ENCODE measurements at regions not wholly inside any gene's neighbourhood (a gene's known extent, or its start where the extent isn't known, plus 50 kb on each side); places are given as distances from the start of the nearest gene placed in this dataset.
A peak's percentile ranks its signal among the peaks of the same experiment; 100 is the strongest.
"Not testable (repeated sequence)": the region's sequence is repeated elsewhere in the genome, so short reads cannot be mapped to it uniquely, and the experiment has no call there.

- peak; percentile 82 for DNase-seq (ENCODE audit: low read depth)
Measured at GRCh38 chr15:77944002-77944867, 133.3 kb downstream of the TBC1D2B start.

- no peak for DNase-seq (ENCODE audit: low read depth)
Measured at GRCh38 chr15:77942611-77943211, 134.8 kb downstream of the TBC1D2B start.

- not testable (repeated sequence) for DNase-seq (ENCODE audit: low read depth)
Measured at GRCh38 chr15:77941090-77941827, 136.3 kb downstream of the TBC1D2B start.

GRCh38 chr15:77940381-77940947 is 137.0 kb downstream of the TBC1D2B start:
- no peak for DNase-seq (ENCODE audit: low read depth)

GRCh38 chr15:77939851-77940250 is 137.7 kb downstream of the TBC1D2B start:
- DNase-seq (ENCODE audit: low read depth): no peak

GRCh38 chr15:77939026-77939425 is 138.5 kb downstream of the TBC1D2B start:
- DNase-seq (ENCODE audit: low read depth): not testable (repeated sequence)

GRCh38 chr15:77938546-77938945 is 139.0 kb downstream of the TBC1D2B start:
- not testable (repeated sequence) for DNase-seq (ENCODE audit: low read depth)

- DNase-seq (ENCODE audit: low read depth): not testable (repeated sequence)
Measured at GRCh38 chr15:77936567-77936966, 140.9 kb downstream of the TBC1D2B start.

GRCh38 chr15:77934516-77934915 is 143.0 kb downstream of the TBC1D2B start:
- DNase-seq (ENCODE audit: low read depth): not testable (repeated sequence)

GRCh38 chr15:77930907-77931306 is 146.6 kb downstream of the TBC1D2B start:
- not testable (repeated sequence) for DNase-seq (ENCODE audit: low read depth)

- peak; percentile 4 for DNase-seq (ENCODE audit: low read depth)
Measured at GRCh38 chr15:77930490-77930889, 147.0 kb downstream of the TBC1D2B start.

- DNase-seq (ENCODE audit: low read depth): not testable (repeated sequence)
Measured at GRCh38 chr15:77926789-77927188, 150.7 kb downstream of the TBC1D2B start.

- DNase-seq (ENCODE audit: low read depth): not testable (repeated sequence)
Measured at GRCh38 chr15:77926296-77926695, 151.2 kb downstream of the TBC1D2B start.

- DNase-seq (ENCODE audit: low read depth): not testable (repeated sequence)
Measured at GRCh38 chr15:77925101-77925500, 152.4 kb downstream of the TBC1D2B start.

GRCh38 chr15:77921664-77922063 is 155.8 kb downstream of the TBC1D2B start:
- DNase-seq (ENCODE audit: low read depth): no peak

GRCh38 chr15:77916966-77917635 is 160.4 kb downstream of the TBC1D2B start:
- not testable (repeated sequence) for DNase-seq (ENCODE audit: low read depth)

GRCh38 chr15:77915961-77916330 is 161.6 kb downstream of the TBC1D2B start:
- DNase-seq (ENCODE audit: low read depth): not testable (repeated sequence)

- no peak for DNase-seq (ENCODE audit: low read depth)
Measured at GRCh38 chr15:77915261-77915960, 162.1 kb downstream of the TBC1D2B start.

- DNase-seq (ENCODE audit: low read depth): not testable (repeated sequence)
Measured at GRCh38 chr15:77914531-77914930, 163.0 kb downstream of the TBC1D2B start.

- peak; percentile 74 for DNase-seq (ENCODE audit: low read depth)
Measured at GRCh38 chr15:77910030-77910911, 167.2 kb downstream of the TBC1D2B start.

All from iris pigment epithelial cell (primary cell).